HPDE6-E6E7 (cell line): ENCODE measurements at regions not wholly inside any gene's neighbourhood (a gene's known extent, or its start where the extent isn't known, plus 50 kb on each side); places are given as distances from the start of the nearest gene placed in this dataset.

ENCODE experiments used
- DNase-seq: peaks from one replicate; pipeline ENCODE4 v3.0.0; 2011; ENCODE audit warnings: missing footprints; ENCODE audit errors: extremely low spot score

DNA sequence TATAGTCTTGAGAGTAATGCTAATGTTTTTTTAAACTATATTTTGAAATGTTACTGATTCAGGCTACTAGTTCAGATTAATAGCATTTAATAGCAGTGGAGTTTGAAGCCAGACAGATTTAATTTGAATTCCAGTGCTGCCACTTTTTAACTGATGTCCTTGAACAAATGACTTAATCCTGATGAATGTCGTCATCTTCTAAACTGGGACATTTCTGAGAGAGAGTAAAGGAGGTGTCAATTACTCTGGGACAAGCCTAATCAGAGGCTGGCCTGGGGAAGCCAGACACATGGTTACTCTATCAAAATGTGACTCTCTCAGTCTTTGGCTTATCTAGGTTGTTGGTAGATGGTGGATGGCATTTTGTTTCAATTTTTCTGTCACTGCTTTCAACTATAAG, 246.7 kb downstream of the HS3ST3A1 start:
- no peak for DNase-seq

DNA sequence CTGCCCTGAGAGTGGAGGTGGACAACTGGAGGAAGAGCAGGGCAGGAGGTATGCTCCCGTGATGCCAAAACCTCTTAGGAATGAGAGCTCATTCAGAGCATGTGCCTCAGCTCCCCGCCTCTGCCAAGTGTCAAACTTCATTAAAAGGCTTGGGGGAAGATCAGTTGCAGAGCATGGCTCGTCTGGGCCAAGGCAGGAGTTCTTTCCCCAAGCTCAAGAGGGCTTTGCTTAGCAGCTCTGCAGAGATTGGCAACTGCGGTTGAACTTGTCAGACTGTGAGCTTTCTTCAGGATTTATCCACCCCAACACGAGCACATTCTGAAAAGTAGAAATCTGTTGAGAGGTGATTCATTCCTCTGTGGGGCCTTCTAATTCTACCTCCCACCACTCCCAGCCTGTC, 248.1 kb downstream of the HS3ST3A1 start:
- DNase-seq, result no peak

DNA sequence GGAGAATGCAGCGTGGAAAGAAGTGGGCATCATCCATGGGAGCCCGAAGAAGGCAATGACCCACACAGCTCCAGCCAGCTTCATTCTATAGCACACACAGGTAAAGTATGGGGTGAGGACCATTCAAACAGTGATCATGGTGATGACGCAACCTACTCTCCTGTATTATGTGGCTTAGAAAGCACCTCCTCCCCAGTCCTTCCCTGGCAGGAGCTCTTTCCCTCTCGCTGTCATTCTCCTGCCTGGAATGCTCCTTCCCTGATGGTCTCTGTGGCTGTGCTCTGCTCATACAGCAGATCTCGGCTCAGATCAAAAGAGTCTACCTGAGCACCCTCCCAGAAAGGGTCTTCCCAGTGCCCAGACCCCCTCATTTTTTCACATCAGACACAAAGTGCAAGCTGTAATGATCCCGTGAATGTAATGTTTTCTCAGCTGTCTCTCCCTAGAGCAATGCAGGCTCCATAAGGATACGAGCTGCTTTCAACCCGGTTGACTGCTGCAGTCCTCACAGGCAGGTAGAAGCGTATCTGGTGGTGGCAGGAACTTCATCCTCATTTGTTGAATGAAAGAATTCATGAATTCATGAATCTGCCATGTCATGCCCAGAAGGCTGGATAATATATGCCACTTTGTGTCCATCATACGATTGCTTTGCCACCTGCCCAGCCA, 248.8 kb downstream of the HS3ST3A1 start:
- no peak for DNase-seq

DNA sequence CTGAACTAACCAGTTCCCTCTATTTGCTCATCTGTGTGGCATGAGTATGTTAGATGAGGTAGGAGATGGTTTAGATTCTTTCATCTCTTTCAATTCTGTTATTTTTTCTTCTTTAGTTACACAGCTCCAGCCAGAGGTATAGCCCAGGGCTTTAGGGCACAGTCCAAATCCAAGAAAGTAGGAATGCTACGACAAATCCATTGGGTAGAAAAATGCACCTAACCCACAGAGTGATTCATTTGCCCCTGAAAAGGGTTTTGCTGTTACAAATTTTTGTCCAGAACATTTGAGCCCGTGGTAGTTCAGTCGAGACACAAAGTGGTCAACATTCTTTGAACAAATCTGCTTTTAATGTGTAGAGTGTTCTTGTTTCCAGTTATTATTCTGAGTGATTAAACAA, 250.7 kb downstream of the HS3ST3A1 start:
- DNase-seq, result no peak

DNA sequence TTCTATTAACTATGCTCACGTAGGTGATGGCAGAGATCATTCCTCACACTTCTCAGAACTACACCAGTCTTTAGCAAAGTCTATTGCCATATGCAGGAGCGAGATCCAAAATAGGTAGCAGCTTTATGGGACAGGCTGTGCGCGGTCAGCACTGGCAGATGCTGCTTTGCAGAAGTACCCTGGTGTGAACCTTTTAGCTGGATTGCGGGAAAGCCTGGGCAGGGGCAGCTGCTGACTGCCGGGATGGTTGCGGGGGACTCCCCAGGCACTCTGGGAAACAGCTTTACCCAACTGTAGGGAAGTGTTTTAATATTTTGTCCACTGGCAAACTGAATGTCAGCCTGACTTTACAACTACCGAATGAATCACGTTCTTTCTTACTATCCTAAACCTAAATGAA, 251.3 kb downstream of the HS3ST3A1 start:
- DNase-seq, result no peak

DNA sequence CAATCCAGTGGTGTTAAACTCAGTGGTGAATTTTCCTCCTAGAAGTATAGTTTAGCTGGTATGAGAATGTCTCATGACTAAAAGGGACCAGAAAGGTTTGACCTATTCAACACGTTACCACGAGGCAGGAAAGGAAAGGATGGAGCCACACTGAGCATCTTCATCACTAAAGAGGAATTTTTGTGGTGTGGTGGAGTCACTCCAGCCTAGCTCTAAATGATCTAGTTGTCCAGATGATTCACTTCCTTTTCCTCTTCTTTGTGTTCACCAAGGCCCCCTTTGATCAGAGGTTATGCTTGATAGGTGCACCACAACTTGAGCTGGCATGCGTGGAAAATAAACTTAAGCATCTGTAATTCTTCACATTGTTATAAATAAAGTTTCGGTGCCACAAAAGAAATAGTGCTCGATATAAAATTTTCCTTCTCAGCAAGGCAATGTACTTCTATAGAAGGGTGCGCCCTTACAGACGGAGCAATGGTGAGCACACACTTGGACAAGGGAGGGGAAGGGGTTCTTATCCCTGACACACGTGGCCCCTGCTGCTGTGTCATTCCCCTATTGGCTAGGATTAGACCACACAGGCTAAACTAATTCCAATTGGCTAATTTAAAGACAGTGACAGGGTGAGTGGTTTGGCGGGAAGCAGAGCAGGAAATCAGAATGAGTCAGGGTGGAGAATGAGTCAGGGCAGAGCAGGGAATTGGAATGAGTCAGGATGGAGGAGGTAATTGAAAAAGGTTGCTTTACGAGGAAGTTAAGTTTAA, 254.6 kb downstream of the HS3ST3A1 start:
- peak; percentile 39 for DNase-seq

DNA sequence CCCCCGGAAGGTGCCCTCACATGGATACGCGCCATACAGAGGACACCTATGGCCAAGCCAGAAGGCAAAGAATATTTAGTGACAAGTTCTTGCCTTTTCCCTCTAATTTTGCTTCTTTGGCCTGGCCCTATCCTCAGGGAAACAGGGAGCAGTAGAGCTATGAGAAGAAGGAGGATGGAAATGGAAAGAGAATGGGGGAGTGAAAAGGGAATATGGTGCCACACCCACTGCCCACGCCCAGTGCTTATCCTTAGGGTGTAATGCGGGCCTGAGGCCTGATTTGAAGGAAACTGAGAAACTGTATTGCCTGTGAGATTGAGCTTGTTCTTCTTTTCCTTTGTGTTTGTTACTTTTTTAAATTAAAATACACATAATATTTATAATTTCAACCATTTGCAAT, 255.1 kb downstream of the HS3ST3A1 start:
- no peak for DNase-seq

DNA sequence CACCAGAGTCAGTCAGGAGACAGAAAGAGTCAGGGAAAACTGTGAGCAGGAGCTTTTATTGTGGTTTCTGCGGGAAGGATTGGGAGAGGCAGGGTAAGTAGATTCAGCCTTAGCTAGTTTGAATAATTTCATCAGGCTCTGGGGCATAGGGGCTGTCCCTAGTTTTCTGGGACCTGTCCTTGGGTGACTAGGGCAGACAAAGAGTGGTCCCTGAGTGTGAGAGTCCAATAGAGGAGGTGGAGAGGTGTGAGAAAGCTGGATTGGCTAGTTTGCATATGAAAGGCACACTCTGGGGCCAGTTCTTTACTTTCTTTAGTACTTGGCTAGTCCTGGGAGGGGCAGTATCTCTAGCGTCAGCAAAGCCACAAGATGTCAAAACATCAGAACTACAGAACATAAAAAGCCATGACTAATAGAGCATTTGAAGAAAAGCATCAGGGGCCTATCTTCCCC, 255.6 kb downstream of the HS3ST3A1 start:
- DNase-seq, result peak; percentile 40

DNA sequence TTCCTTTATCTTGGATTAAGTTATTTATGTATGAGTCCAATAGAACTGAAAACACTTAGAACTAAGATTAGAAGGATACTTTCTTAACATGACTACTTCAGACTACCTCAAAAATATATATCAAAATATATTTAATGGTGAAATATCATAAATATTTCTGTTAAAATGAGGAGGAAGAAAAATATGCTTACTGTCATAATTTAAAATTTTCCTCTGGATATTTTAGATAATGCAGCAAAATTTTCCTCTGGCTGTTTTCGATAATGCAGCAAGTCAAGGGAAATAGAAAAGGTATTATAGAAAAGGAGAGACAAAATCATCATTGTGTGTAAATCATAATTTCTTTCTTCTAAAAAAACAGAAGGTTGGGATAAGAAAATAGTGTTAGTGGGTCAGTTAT, 263.3 kb downstream of the HS3ST3A1 start:
- DNase-seq, result no peak

DNA sequence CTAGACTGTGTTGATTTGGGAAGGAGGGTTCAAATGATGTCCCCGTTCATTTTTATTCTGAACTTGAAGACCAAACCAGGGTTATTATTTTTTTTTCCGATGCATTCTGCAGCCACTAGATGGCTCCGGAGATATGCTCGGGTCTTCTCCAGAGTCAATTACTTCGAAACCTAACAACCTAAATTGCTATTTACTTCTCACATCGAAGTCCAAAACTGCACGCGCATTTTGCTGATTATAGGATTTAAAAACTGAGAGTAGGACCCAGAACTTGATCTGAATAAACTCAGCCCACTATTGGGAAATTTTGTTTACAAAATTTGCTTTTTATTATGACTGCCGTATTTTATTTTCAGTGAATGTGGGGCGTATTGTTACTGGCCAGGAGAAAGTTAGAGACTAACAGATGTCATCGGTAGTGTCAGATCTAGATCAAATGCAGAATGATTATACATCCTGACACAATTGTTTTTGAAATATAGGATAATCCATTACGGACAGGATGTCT, 263.8 kb downstream of the HS3ST3A1 start:
- DNase-seq, result peak; percentile 16

DNA sequence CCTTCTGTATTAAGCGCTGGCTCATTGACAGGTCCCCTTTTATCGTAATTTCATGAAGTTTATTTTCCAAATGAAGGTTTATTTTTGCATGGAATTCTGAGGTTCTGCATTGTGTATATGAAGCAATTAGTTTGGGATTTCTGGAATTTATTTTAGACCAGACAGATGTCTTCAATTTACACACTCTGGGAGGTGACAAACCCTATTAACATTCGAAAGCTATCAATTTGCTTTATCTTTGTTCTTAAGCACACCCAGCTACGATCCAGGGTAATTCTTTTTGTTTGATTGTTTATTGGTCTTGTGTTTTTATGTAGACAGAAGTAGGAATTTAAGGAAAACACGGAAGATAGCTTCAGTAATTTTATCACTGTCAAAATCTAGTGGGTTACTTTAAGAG, 264.6 kb downstream of the HS3ST3A1 start:
- DNase-seq, result no peak

DNA sequence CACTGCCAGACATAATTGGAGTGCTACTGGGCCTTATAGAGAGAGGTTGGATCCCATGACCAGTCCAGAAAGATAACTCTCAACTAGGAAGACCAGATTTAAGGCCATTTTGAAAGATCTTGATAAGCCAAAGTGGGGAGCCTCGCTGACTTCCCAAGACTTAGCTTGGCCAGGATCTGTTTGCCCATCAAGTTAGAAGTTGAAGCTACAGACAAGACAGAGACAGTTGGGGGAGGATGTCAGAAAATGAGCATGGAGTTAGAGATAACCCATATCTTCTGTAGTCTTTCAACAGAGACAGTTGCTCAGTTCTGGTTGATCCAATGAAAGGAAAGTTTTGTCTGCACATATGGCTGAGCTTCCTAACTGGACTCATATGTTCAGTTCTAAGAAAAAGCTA, 267.4 kb downstream of the HS3ST3A1 start:
- no peak for DNase-seq

DNA sequence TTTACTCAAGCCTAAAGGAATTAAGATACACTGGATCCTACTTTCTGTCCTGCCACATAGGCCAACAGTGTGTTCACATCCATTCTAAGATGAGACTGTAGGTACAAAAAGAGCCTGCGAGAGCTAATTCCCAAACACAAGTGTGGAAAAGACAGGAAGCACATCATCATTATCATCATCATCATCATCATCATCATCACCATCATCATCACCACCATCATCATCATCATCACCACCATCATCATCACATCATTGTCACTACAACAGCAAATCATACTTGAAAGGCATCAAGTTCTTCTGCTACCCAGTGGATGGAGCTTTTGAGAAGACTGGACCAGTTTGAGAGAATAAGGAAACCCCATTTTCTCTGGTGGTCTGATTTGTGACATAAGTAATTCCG, 268.1 kb downstream of the HS3ST3A1 start:
- DNase-seq, result no peak

DNA sequence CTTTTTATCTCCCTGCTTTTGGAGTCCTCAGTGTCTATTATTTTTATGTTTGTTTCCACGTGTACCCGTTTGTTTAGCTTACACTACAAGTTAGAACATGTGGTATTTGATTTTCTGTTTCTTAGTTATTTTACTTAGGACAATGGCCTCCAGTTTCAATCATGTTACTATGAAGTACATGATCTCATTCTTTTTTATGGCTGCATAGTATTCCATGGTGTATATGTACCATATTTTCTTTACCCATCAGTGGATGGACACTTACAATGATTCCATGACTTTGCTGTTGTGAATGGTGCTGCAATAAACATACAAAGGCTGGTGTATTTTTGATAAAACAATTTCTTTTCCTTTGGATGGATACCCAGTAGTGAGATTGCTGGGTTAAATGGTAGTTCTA, 269.5 kb downstream of the HS3ST3A1 start:
- DNase-seq, result no peak

DNA sequence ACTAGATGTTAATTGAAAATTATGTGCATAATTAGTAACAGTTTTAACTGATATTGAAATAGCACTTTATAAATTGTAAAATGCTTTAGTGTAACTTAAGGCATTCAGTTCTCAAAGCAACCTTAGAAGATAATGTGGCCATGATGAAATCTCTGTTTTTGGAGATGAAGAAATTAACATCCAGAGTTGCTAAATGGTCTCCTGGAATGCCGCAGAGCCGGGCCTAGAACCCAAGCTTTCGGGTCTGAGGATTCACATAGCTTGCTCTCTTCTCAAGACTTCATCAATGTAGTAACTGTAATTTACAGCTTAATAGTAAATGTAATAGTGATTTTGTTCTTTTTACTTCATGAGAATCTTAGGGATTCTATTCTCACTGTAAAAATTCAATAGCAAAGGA, 272.3 kb downstream of the HS3ST3A1 start:
- no peak for DNase-seq

DNA sequence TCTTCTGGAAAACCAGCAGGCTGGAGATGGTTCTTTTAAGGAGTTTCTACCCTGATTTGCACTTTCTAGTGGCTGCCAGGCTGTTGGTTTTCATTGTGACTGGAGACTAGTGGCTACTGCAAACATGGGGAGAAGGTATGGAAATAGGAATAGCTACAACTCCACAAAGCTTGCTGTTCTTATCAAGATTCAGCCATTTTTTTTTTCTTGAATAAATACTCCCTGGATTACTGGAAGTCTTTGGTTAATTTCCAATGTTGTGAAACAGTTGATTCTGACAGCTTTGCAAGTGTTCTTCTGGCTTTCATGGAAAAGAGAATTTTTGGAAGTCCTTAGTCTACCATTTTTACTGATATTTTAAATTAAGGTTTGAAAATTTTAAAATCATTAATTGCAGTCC, 277.7 kb downstream of the HS3ST3A1 start:
- no peak for DNase-seq

DNA sequence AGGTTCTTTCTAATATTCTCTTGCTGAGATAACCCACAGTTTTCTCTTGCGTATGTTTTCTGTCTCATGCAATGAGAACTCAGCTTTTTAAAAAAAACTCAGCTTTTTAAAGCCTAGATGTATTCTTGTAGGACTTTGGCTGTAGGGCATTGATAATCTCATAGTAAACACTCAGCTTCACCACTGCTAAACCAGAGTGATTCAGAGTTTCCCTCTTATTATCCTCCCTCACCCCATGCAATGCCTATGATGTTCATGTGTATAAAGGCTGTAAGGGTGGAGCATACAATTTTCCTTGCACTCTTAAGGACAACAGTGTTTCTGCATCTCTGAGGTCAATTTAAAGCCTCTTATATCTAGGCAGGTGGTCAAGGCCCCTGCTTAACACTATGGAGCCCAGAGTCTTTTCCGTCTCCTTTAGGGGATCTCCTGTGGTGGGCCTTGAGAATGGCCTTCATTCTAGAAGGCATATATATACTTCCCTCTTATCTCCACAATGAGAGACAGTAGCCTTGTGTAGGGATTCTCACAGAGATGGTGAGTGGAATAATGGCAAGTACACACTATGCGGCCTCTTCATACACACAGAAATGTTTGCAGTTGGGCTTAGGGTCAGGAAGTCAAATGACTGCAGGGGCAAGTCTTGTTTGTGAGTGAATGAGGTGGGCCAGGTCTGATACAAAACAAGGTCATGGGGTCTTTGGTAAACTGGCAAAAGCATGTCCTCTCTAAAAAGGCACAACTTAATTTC, 279.6 kb downstream of the HS3ST3A1 start:
- DNase-seq, result no peak

DNA sequence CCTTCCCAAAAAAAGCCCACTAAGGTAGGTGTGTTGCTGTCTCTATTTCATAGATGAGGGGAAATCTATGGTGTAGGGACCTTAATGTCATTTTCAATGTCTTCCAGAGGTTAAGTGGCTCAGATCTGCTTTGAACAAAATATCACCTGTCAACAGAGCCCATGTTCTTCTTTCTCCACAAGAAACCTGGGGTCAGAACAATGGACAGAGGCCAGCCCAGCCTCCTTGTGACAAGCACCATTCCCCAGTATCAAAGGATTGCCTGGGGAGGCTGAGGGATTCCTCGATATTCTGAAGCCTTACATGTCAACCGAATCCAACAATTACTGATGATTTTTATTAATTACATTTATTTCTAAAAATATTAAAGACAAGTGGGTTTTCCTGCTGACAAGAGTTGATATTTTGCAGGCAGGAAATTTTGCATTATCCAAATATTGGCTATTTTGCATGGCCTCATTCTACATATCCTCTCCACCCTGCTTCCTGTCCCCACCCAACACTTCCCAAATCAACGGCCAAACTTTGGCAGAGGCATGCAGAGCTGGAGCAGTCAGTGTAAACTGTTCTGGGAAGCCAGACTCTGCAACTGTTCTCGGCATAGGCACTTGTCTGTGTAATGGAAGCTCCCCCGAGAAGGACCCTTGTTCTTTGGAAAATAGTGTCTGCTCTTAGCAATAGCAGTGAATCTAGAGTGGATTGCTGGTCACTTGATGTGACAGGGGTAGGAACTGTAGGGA, 281.5 kb downstream of the HS3ST3A1 start:
- DNase-seq, result no peak

DNA sequence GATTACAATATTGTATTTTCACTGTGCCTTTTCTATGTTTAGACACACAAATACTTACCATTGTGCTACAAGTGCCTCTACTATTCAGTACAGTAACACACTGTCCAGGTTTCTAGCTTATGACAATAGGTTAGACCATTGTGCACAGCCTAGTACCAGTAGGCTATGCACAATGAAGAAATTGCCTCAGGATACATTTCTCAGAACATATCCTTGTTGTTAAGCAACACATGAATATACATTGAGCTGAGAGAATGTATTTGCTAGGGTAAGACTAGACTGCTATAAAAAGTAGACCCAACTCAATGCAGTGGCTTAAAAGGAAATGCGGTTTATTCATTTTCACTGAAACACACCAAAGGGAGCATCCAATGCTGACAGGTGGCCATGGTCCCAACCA, 285.1 kb downstream of the HS3ST3A1 start:
- no peak for DNase-seq

DNA sequence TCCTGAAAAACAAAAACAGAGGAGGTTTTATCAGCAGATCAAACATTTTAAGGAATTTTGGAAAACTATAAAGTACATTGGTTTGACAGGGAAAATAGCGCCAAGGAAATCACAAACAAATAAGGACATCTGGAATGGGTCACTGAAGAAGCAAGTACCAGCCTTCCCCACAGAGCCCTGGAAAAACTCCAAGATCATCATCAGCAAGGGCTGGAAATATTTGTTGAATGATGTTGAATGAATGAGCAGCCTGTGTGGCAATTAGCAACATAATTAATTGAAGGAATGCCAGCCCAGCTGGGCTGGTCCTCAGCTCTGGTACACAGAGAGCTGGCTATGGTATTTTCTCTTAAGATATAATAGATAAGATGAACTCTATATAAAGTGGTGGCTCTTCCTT, 290.4 kb downstream of the HS3ST3A1 start:
- no peak for DNase-seq

DNA sequence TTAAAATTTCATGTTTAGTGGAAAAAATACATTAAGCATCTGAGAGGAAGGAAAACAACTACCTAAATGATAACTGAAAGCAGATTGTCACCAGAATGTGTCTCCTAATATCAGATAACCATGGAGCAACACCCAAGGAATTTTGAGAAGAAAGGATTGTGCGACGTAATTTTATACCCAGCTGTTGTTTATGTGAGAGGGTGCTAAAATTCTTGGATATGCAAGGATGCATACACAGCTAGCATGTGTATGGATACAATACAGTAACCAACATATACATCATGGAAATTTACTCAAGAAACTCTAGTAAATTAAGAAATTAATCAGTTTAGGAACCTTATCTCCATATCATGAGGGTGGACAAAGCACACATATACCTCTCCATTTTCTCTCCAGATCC, 290.9 kb downstream of the HS3ST3A1 start:
- no peak for DNase-seq
